ENCODE measurements at regions not wholly inside any gene's neighbourhood (a gene's known extent, or its start where the extent isn't known, plus 50 kb on each side); places are given as distances from the start of the nearest gene placed in this dataset.
A peak's percentile ranks its signal among the peaks of the same experiment; 100 is the strongest.

DNA sequence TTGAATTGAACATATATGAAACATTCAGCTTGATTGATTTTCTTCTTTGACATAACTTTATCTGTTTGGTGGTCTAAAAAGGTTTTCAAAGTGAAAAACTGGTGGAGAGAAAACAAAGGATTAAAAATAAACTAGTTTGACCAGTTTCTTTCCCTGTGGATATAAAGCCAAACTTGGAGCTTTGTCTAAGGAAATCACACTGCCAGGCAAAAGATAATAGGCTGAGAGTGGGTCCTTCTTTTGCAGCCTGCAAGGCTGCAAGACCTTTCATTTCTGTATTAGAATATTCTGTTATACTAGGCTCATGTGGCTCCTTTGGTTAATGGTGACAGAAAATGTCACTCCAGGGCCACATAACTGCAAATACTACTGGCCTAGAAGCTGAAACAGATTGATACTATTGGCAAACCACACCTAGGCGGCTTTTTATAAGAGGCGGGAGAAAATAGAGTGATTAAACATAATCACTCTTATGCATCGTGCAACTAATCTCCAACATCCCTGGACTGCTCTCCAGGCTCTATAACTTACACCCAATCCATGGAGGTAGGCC lies 129.1 kb upstream of the ZNF462 start:
- DNase-seq (no peak), ATAC-seq (no peak)
- WGBS, 2 donors = 31 to 34% methylated on average over 3 of the region's 3 CpGs
- Histone ChIP-seq H3K9me3 (no peaks in the 10 kb centered on the region), H3K4me3 (no peak overlapping the region), H3K4me1 (peaks cover 33% of the 10 kb centered on the region), H3K27ac (peak overlapping the region in 1 of 4 donors; percentile 5), H3K27me3 (no peaks in the 10 kb centered on the region), H3K36me3 (replicated peaks in 1 of 2; ENCODE audit: insufficient read depth in 1 of 2, low read depth in 2 of 2) (no peaks in the 10 kb centered on the region)
- intact Hi-C loops (cut with DNase I) = no loop called here
- TF ChIP-seq, protein P1, sequence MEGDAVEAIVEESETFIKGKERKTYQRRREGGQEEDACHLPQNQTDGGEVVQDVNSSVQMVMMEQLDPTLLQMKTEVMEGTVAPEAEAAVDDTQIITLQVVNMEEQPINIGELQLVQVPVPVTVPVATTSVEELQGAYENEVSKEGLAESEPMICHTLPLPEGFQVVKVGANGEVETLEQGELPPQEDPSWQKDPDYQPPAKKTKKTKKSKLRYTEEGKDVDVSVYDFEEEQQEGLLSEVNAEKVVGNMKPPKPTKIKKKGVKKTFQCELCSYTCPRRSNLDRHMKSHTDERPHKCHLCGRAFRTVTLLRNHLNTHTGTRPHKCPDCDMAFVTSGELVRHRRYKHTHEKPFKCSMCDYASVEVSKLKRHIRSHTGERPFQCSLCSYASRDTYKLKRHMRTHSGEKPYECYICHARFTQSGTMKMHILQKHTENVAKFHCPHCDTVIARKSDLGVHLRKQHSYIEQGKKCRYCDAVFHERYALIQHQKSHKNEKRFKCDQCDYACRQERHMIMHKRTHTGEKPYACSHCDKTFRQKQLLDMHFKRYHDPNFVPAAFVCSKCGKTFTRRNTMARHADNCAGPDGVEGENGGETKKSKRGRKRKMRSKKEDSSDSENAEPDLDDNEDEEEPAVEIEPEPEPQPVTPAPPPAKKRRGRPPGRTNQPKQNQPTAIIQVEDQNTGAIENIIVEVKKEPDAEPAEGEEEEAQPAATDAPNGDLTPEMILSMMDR (IDR thresholded peaks at IDR 0.05) = no peak
- TF ChIP-seq POLR2A (IDR thresholded peaks at IDR 0.05) = no peak

DNA sequence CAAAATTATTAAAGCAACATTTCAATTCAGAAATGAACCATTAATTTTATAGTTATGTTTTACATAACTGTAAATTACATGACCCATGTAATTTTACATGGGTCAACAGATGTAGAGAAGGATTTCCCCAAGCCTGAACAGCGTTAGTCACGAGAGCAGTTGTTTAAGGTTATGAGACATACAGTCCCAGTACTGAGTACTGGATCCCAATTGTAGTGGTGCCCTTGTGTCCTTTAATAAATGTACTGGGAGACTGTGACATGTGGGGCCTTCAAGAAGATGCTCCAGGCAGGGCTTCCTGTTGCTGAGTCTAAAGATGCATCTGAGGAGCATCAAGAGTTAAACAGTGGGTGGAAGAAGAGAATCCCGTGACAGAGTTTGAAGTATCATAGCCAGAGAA lies 125.5 kb upstream of the ZNF462 start:
- ATAC-seq (no peak), DNase-seq (no peak)
- TF ChIP-seq POLR2A (IDR thresholded peaks at IDR 0.05) = no peak
- TF ChIP-seq, protein P1 (IDR thresholded peaks at IDR 0.05) = no peak
- WGBS, 2 donors = 81 to 91% methylated on average over 3 of the region's 3 CpGs
- H3K4me3 ChIP-seq = no peak overlapping the region
- peaks cover 24% of the 10 kb centered on the region for H3K4me1 ChIP-seq
- H3K27me3 ChIP-seq = no peaks in the 10 kb centered on the region
- H3K36me3 ChIP-seq (replicated peaks in 1 of 2; ENCODE audit: insufficient read depth in 1 of 2, low read depth in 2 of 2) = no peaks in the 10 kb centered on the region
- no peaks in the 10 kb centered on the region for H3K9me3 ChIP-seq
- no peak overlapping the region for H3K27ac ChIP-seq
- intact Hi-C loops (cut with DNase I) = no loop called here

DNA sequence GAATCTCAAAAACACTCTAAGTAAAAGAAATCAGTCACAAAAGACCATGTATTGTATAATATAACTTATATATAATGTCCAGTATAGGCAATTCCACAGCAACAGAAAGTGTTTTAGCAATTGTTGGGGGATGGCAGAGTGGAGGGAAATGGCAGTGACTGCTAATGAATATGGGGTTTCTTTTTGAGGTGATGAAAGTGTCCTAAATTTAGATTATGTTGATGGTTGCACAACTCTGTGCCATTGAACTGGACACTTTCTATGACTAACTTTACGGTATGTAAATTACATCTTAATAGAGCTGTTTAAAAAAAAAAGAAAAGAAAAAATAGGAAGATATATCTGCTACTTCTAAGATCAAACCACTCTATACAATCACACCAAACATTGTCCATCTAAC lies 124.9 kb upstream of the ZNF462 start:
- Histone ChIP-seq H3K9me3 (no peaks in the 10 kb centered on the region), H3K4me3 (no peak overlapping the region), H3K36me3 (replicated peaks in 1 of 2; ENCODE audit: insufficient read depth in 1 of 2, low read depth in 2 of 2) (no peaks in the 10 kb centered on the region), H3K27me3 (no peaks in the 10 kb centered on the region), H3K4me1 (peaks cover 18% of the 10 kb centered on the region), H3K27ac (no peak overlapping the region)
- TF ChIP-seq POLR2A (IDR thresholded peaks at IDR 0.05) = no peak
- TF ChIP-seq, protein P1 (IDR thresholded peaks at IDR 0.05) = no peak
- DNase-seq (no peak), ATAC-seq (no peak)
- 89 to 96% methylated on average over 1 of the region's 1 CpG for WGBS, 2 donors
- intact Hi-C loops (cut with DNase I) = no loop called here

DNA sequence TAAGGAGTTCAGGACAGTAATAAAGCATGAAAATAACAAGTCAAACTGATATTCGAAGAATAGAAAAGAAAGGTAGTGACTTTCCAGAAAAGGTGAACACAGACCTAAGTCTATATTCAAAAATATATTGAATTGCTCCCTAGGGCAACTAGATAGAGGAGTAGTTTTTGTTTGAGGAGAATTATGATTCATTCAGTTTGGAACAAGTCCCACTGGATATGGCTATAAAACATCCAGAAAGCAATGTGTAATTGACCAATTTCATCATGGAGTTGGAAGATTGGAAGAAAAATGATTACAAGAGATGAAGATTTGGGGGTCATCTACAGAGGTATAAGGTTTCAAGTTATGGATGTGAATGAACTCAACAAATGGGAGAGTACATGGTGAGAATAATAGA lies 117.5 kb upstream of the ZNF462 start:
- TF ChIP-seq, protein P1 (IDR thresholded peaks at IDR 0.05) = no peak
- no peak for TF ChIP-seq POLR2A (IDR thresholded peaks at IDR 0.05)
- ATAC-seq (no peak), DNase-seq (no peak)
- Histone ChIP-seq H3K27ac (no peak overlapping the region), H3K4me1 (no peaks in the 10 kb centered on the region), H3K27me3 (no peaks in the 10 kb centered on the region), H3K4me3 (no peak overlapping the region), H3K36me3 (replicated peaks in 1 of 2; ENCODE audit: insufficient read depth in 1 of 2, low read depth in 2 of 2) (no peaks in the 10 kb centered on the region), H3K9me3 (no peaks in the 10 kb centered on the region)
- intact Hi-C loops (cut with DNase I) = no loop called here
- 73 to 82% methylated on average over 1 of the region's 1 CpG for WGBS, 2 donors

DNA sequence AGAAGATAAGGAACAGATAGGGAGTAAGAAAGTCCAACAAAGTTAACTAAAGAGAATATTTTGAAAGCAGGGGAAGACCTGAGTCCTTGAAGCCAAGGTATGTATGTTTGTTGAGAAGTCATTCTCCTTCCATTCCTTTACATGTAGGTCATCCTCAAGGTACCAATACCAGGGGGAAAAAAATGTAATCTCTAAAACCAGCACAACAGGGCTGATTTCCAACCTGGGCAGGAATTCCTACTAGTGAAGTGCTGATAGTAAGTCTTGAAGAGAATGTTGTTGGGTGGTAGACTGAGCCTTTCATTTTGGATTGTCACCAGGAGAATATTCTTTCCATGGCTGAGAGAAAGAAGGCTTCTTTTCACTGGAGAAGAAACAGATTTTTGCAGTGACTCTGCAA lies 117.1 kb upstream of the ZNF462 start:
- no peak for DNase-seq
- intact Hi-C loops (cut with DNase I) = no loop called here
- Histone ChIP-seq H3K4me1 (no peaks in the 10 kb centered on the region), H3K27me3 (no peaks in the 10 kb centered on the region), H3K36me3 (replicated peaks in 1 of 2; ENCODE audit: insufficient read depth in 1 of 2, low read depth in 2 of 2) (no peaks in the 10 kb centered on the region), H3K27ac (no peak overlapping the region), H3K9me3 (no peaks in the 10 kb centered on the region), H3K4me3 (no peak overlapping the region)
- TF ChIP-seq, protein P1 (IDR thresholded peaks at IDR 0.05) = no peak
- no peak for TF ChIP-seq POLR2A (IDR thresholded peaks at IDR 0.05)
- ATAC-seq = no peak
